ENCODE measurements at regions not wholly inside any gene's neighbourhood (a gene's known extent, or its start where the extent isn't known, plus 50 kb on each side); places are given as distances from the start of the nearest gene placed in this dataset.

- H3K4me3 ChIP-seq: no peak overlapping the region
- H3K27me3 ChIP-seq: no peaks in the 10 kb centered on the region
- no peak overlapping the region for H3K27ac ChIP-seq
- no peak for DNase-seq (ENCODE audit: extremely low spot score in 2 of 2)
- intact Hi-C loops (cut with DNase I): no loop called here
- H3K36me3 ChIP-seq: no peaks in the 10 kb centered on the region
- no peaks in the 10 kb centered on the region for H3K9me3 ChIP-seq
- TF ChIP-seq, protein P1, sequence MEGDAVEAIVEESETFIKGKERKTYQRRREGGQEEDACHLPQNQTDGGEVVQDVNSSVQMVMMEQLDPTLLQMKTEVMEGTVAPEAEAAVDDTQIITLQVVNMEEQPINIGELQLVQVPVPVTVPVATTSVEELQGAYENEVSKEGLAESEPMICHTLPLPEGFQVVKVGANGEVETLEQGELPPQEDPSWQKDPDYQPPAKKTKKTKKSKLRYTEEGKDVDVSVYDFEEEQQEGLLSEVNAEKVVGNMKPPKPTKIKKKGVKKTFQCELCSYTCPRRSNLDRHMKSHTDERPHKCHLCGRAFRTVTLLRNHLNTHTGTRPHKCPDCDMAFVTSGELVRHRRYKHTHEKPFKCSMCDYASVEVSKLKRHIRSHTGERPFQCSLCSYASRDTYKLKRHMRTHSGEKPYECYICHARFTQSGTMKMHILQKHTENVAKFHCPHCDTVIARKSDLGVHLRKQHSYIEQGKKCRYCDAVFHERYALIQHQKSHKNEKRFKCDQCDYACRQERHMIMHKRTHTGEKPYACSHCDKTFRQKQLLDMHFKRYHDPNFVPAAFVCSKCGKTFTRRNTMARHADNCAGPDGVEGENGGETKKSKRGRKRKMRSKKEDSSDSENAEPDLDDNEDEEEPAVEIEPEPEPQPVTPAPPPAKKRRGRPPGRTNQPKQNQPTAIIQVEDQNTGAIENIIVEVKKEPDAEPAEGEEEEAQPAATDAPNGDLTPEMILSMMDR (IDR thresholded peaks at IDR 0.05): no peak
- TF ChIP-seq POLR2AphosphoS5 (IDR thresholded peaks at IDR 0.05; ENCODE audit: insufficient read depth in 1 of 2, low read depth in 1 of 2): no peak
- no peak for TF ChIP-seq POLR2A (IDR thresholded peaks at IDR 0.05)
- H3K4me1 ChIP-seq: no peaks in the 10 kb centered on the region
These were observed 500.3 kb upstream of the SMIM21 start for GRCh38 chr18:75927791-75928190.

- Histone ChIP-seq H3K9me3 (no peaks in the 10 kb centered on the region), H3K27ac (no peak overlapping the region), H3K27me3 (no peaks in the 10 kb centered on the region), H3K36me3 (no peaks in the 10 kb centered on the region), H3K4me3 (no peak overlapping the region), H3K4me1 (no peaks in the 10 kb centered on the region)
- TF ChIP-seq POLR2A (IDR thresholded peaks at IDR 0.05): no peak
- TF ChIP-seq, protein P1 (IDR thresholded peaks at IDR 0.05): no peak
- TF ChIP-seq POLR2AphosphoS5 (IDR thresholded peaks at IDR 0.05; ENCODE audit: insufficient read depth in 1 of 2, low read depth in 1 of 2): no peak
- DNase-seq (ENCODE audit: extremely low spot score in 2 of 2): no peak
- intact Hi-C loops (cut with DNase I): no loop called here
These were observed 499.3 kb upstream of the SMIM21 start for GRCh38 chr18:75926811-75927210.

GRCh38 chr18:75923169-75923568, 495.7 kb upstream of the SMIM21 start:
- H3K4me3 ChIP-seq: no peak overlapping the region
- no peaks in the 10 kb centered on the region for H3K4me1 ChIP-seq
- no peak overlapping the region for H3K27ac ChIP-seq
- no peaks in the 10 kb centered on the region for H3K27me3 ChIP-seq
- no peaks in the 10 kb centered on the region for H3K36me3 ChIP-seq
- DNase-seq (ENCODE audit: extremely low spot score in 2 of 2): no peak
- H3K9me3 ChIP-seq: no peaks in the 10 kb centered on the region
- TF ChIP-seq, protein P1 (IDR thresholded peaks at IDR 0.05): no peak
- TF ChIP-seq POLR2A (IDR thresholded peaks at IDR 0.05): no peak
- no peak for TF ChIP-seq POLR2AphosphoS5 (IDR thresholded peaks at IDR 0.05; ENCODE audit: insufficient read depth in 1 of 2, low read depth in 1 of 2)
- intact Hi-C loops (cut with DNase I): no loop called here

DNA sequence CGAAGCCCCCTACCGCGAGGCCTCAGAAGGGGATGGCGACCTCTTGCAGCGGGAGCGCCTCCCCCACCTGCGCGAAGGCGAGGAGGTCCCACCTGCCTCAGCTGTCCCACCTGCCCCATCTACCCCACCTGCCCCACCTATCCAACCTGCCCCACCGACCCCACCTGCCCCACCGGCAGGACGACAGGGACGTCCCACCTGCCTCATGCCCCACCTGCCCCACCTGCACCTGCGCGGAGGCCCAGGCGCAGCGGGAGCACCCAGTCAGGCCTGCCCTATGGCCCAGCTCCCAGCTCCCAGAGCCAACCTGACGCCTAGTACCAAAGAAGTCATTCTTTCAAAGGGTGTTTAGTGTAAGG, 489.1 kb upstream of the SMIM21 start:
- Histone ChIP-seq H3K4me3 (peak overlapping the region; percentile 39 to 45), H3K4me1 (no peaks in the 10 kb centered on the region), H3K27me3 (no peaks in the 10 kb centered on the region), H3K9me3 (no peaks in the 10 kb centered on the region), H3K27ac (no peak overlapping the region), H3K36me3 (no peaks in the 10 kb centered on the region)
- no peak for DNase-seq (ENCODE audit: extremely low spot score in 2 of 2)
- no peak for TF ChIP-seq POLR2A (IDR thresholded peaks at IDR 0.05)
- no peak for TF ChIP-seq POLR2AphosphoS5 (IDR thresholded peaks at IDR 0.05; ENCODE audit: insufficient read depth in 1 of 2, low read depth in 1 of 2)
- TF ChIP-seq, protein P1 (IDR thresholded peaks at IDR 0.05): no peak
- intact Hi-C loops (cut with DNase I): no loop called here

DNA sequence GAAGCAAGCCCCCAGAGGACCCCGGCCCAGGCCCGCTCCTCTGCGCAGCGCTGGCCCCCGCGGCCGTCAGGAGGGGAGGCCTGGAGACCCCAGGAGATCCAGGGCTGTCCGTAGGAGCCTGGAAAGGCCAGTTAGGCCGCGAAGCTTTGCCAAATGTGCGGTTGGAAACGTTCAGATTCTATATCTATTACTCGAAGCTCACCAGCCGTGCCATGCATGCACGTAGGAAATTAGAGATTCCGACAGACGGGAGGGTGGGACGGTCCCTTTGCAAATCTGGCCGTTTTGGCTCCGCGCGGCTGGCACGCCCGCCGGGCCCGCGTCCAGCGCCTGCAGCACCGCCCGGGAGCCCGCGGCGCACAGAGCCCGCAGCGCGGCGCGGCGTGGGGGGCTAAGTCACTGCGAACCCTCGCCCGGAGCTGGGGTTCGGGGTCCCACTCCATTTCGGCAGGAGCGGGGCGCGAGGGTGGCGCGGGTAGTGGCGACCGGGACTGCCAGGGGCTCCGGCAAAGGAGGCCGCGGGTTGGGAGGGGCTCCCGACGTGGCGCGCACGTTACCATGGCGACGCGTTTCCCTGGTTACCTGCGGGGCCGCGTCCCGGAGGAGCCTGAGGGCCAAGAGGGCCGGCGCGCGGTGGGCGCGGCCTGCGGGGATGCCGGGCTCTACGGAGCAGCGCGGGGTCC, 488.6 kb upstream of the SMIM21 start:
- Histone ChIP-seq H3K27me3 (no peaks in the 10 kb centered on the region), H3K4me1 (no peaks in the 10 kb centered on the region), H3K27ac (no peak overlapping the region), H3K4me3 (peak overlapping the region; percentile 39 to 45), H3K36me3 (no peaks in the 10 kb centered on the region), H3K9me3 (no peaks in the 10 kb centered on the region)
- DNase-seq (ENCODE audit: extremely low spot score in 2 of 2): no peak
- intact Hi-C loops (cut with DNase I): no loop called here
- TF ChIP-seq POLR2AphosphoS5 (IDR thresholded peaks at IDR 0.05; ENCODE audit: insufficient read depth in 1 of 2, low read depth in 1 of 2) (no peak), POLR2A (IDR thresholded peaks at IDR 0.05) (no peak)
- TF ChIP-seq, protein P1 (IDR thresholded peaks at IDR 0.05): no peak
